Loucy (cell line): ENCODE measurements at regions not wholly inside any gene's neighbourhood (a gene's known extent, or its start where the extent isn't known, plus 50 kb on each side); places are given as distances from the start of the nearest gene placed in this dataset.

Source experiments
- H2AFZ ChIP-seq: fragments of 200-600 bp; sonication (generic); 2 replicates; pipeline ENCODE4 v1.6.0; 2016; ENCODE audit warnings: antibody characterized with exemption, mild to moderate bottlenecking, low read length, moderate library complexity
- H3F3A ChIP-seq: fragments of 200-600 bp; 2 replicates; pipeline ENCODE4 v1.6.0; 2016; ENCODE audit warnings: antibody characterized with exemption, low read depth, mild to moderate bottlenecking
- H3K27me3 ChIP-seq: fragments of 200-600 bp; sonication (generic); 2 replicates; pipeline ENCODE4 v1.6.1; 2014; ENCODE audit warnings: low read length, mild to moderate bottlenecking; ENCODE audit not compliant: insufficient read depth, poor library complexity, severe bottlenecking
- H3K36me3 ChIP-seq: fragments of 200-600 bp; sonication (generic); 2 replicates; pipeline ENCODE4 v1.6.1; 2016; ENCODE audit warnings: low read length; ENCODE audit not compliant: insufficient read depth
- H3K4me1 ChIP-seq: fragments of 200-600 bp; sonication (generic); 2 replicates; pipeline ENCODE4 v1.5.1; 2014; ENCODE audit warnings: low read length, mild to moderate bottlenecking; ENCODE audit not compliant: insufficient read depth, poor library complexity, severe bottlenecking
- H3K4me2 ChIP-seq: fragments of 200-600 bp; sonication (generic); 2 replicates; pipeline ENCODE4 v1.6.0; 2014; ENCODE audit warnings: antibody characterized with exemption, low read length, low read depth, mild to moderate bottlenecking; ENCODE audit not compliant: poor library complexity, severe bottlenecking
- H3K4me3 ChIP-seq: fragments of 200-600 bp; sonication (generic); 2 replicates; pipeline ENCODE4 v1.5.1; 2014; ENCODE audit warnings: low read length, mild to moderate bottlenecking, mixed read lengths; ENCODE audit not compliant: poor library complexity, severe bottlenecking
- H3K79me2 ChIP-seq: fragments of 200-600 bp; sonication (generic); 2 replicates; pipeline ENCODE4 v1.6.1; 2014; ENCODE audit warnings: low read length; ENCODE audit not compliant: insufficient read depth
- H3K9ac ChIP-seq: fragments of 200-600 bp; sonication (generic); 2 replicates; pipeline ENCODE4 v1.6.0; 2014; ENCODE audit warnings: mild to moderate bottlenecking, low read depth, low read length, moderate library complexity; ENCODE audit not compliant: poor library complexity, severe bottlenecking
- H3K9me2 ChIP-seq: fragments of 200-600 bp; sonication (generic); replicated peaks from 2 replicates; pipeline ENCODE4 v1.6.1; 2016; ENCODE audit warnings: low read depth, low read length, mixed read lengths
- H3K9me3 ChIP-seq: fragments of 200-600 bp; sonication (generic); 2 replicates; pipeline ENCODE4 v1.6.1; 2014; ENCODE audit warnings: mild to moderate bottlenecking, antibody characterized with exemption, low read length, low read depth; ENCODE audit not compliant: insufficient read depth
- H4K20me1 ChIP-seq: fragments of 200-600 bp; sonication (generic); 2 replicates; pipeline ENCODE4 v1.6.0; 2014; ENCODE audit warnings: antibody characterized with exemption, low read length, mild to moderate bottlenecking; ENCODE audit not compliant: insufficient read depth, poor library complexity, severe bottlenecking
- CTCF ChIP-seq: fragments of 200-600 bp; sonication (generic); conservative IDR thresholded peaks from 2 replicates; pipeline ENCODE4 v1.5.1; 2014; ENCODE audit warnings: mild to moderate bottlenecking, antibody characterized with exemption, low read length
- EZH2phosphoT487 ChIP-seq: fragments of 200-600 bp; IDR thresholded peaks from 2 replicates; pipeline ENCODE4 v1.6.1; 2018; ENCODE audit warnings: antibody characterized with exemption, mild to moderate bottlenecking, moderate library complexity, borderline replicate concordance

- H4K20me1 ChIP-seq: no peaks in the 10 kb centered on the region
- TF ChIP-seq CTCF: no peak
These were observed 369.6 kb downstream of the FAT3 start for GRCh38 chr11:92594251-92594650.

DNA sequence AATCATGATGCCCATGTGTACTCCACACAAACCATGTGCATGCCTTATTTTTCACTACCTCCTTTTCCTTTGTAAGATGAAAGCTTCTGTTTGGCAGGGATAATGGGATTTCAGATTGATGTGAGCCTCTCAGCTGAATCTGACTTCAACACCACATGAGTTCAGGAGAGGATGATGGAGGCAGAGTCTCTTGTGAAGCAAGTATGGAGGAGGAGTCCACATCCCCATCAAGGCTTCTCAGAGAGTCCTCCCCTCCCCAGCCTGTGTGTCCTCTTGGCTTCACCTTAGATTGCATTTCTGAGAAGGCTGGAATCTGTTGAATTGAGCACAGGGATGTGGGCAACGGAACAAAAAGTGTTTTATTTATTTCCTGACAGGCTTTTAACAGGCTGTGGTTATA, 370.4 kb downstream of the FAT3 start:
- TF ChIP-seq EZH2phosphoT487 (no peak), CTCF (no peak)

More at GRCh38 chr11:92594251-92594650, 369.6 kb downstream of the FAT3 start:
- no peaks in the 10 kb centered on the region for H3K79me2 ChIP-seq
- no peak overlapping the region for H2AFZ ChIP-seq
- H3F3A ChIP-seq: no peaks in the 10 kb centered on the region
- H3K4me1 ChIP-seq: no peaks in the 10 kb centered on the region
- no peaks in the 10 kb centered on the region for H3K9me2 ChIP-seq
- no peak overlapping the region for H3K4me3 ChIP-seq
- H3K9ac ChIP-seq: no peak overlapping the region
- H3K36me3 ChIP-seq: no peaks in the 10 kb centered on the region
- no peaks in the 10 kb centered on the region for H3K27me3 ChIP-seq
- no peak overlapping the region for H3K4me2 ChIP-seq
- H3K9me3 ChIP-seq: no peaks in the 10 kb centered on the region

DNA sequence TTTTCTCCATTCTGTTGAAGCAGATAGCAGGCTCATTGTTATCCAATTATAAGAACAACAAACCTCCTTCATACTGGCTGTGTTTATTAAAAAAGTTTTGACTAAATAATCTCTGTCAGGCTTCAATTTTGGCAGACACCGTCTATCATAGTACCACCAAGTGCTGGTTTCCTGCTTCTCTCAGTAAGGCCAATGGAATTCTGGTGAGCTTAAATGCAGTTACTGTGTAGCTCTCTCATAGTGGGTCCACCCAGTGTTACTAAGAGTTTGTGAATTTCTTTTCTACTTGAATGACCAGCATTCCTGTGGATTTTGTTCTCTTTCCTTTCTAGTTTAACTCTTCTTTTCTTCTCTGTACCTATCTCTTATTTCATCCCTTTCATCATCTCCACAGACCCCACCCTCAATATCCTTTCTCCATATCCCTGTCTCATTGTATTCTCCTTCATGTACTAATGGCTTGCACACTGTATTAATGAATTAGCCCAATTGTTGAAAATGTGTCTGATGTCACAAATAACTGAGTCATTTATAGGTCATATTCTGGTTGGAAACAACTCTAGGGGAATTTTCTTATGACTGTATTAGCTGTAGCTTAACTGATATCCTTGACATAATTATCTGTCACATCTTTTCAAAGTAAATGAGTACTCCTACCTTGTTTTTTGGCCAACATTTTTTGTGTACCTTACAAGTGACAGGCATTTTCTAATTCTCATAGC, 372.1 kb downstream of the FAT3 start:
- H3K9me3 ChIP-seq: no peaks in the 10 kb centered on the region
- no peak for TF ChIP-seq EZH2phosphoT487
- TF ChIP-seq CTCF: no peak
- no peaks in the 10 kb centered on the region for H3K9me2 ChIP-seq
- no peaks in the 10 kb centered on the region for H3K4me1 ChIP-seq
- H4K20me1 ChIP-seq: no peaks in the 10 kb centered on the region
- no peak overlapping the region for H2AFZ ChIP-seq
- no peak overlapping the region for H3K4me3 ChIP-seq
- H3K36me3 ChIP-seq: no peaks in the 10 kb centered on the region
- H3K9ac ChIP-seq: no peak overlapping the region
- H3K27me3 ChIP-seq: no peaks in the 10 kb centered on the region
- no peaks in the 10 kb centered on the region for H3F3A ChIP-seq
- H3K4me2 ChIP-seq: no peak overlapping the region
- H3K79me2 ChIP-seq: no peaks in the 10 kb centered on the region

More for the DNA sequence above, 370.4 kb downstream of the FAT3 start:
- H3K4me1 ChIP-seq: no peaks in the 10 kb centered on the region
- no peaks in the 10 kb centered on the region for H4K20me1 ChIP-seq
- no peak overlapping the region for H3K4me2 ChIP-seq
- H3K79me2 ChIP-seq: no peaks in the 10 kb centered on the region
- H3K9ac ChIP-seq: no peak overlapping the region
- no peaks in the 10 kb centered on the region for H3K27me3 ChIP-seq
- H3K36me3 ChIP-seq: no peaks in the 10 kb centered on the region
- no peaks in the 10 kb centered on the region for H3K9me2 ChIP-seq
- H3K4me3 ChIP-seq: no peak overlapping the region
- H3K9me3 ChIP-seq: no peaks in the 10 kb centered on the region
- H3F3A ChIP-seq: no peaks in the 10 kb centered on the region
- H2AFZ ChIP-seq: no peak overlapping the region
